Activated CD8-positive, alpha-beta memory T cell treated with anti-CD3 and anti-CD28 coated beads for 4 hours (primary cell): ENCODE measurements at regions not wholly inside any gene's neighbourhood (a gene's known extent, or its start where the extent isn't known, plus 50 kb on each side); places are given as distances from the start of the nearest gene placed in this dataset.
"Not testable (repeated sequence)": the region's sequence is repeated elsewhere in the genome, so short reads cannot be mapped to it uniquely, and the experiment has no call there.

Source experiments
- DNase-seq, 2 donors: peaks; one replicate each; pipeline ENCODE4 v3.0.0-alpha.2; 2020; ENCODE audit warnings: low read depth in 2 of 2

GRCh38 chr1:111063595-111063994 lies 76.3 kb downstream of the DRAM2 start:
- DNase-seq = no peak

GRCh38 chr1:111062624-111063023 lies 77.3 kb downstream of the DRAM2 start:
- no peak for DNase-seq

GRCh38 chr1:111062081-111062480 lies 77.8 kb downstream of the DRAM2 start:
- DNase-seq = no peak

GRCh38 chr1:111054656-111055055 lies 85.2 kb downstream of the DRAM2 start:
- no peak for DNase-seq

- no peak for DNase-seq
Observed at GRCh38 chr1:111052246-111052645, 87.6 kb downstream of the DRAM2 start.

- not testable (repeated sequence) for DNase-seq
Observed at GRCh38 chr1:111048253-111048652, 84.5 kb upstream of the LRIF1 start.

GRCh38 chr1:111045033-111045722 lies 81.5 kb upstream of the LRIF1 start:
- DNase-seq = no peak

GRCh38 chr1:111032295-111032897 lies 68.7 kb upstream of the LRIF1 start:
- DNase-seq = peak in 1 of 2 donors; percentile 20

GRCh38 chr1:111030590-111030989 lies 66.9 kb upstream of the LRIF1 start:
- peak; percentile 20 to 25 for DNase-seq

- DNase-seq = no peak
Observed at GRCh38 chr1:111025109-111025508, 61.4 kb upstream of the LRIF1 start.

GRCh38 chr1:111015222-111015621 lies 51.5 kb upstream of the LRIF1 start:
- DNase-seq = no peak
